Gastrocnemius medialis (tissue), 4 donors: ENCODE measurements at regions not wholly inside any gene's neighbourhood (a gene's known extent, or its start where the extent isn't known, plus 50 kb on each side); places are given as distances from the start of the nearest gene placed in this dataset.

Source experiments
- POLR2A ChIP-seq, 2 donors: fragments of 450-650 bp; IDR thresholded peaks; one replicate each; pipeline ENCODE4 v1.6.1; 2017; ENCODE audit warnings: antibody characterized with exemption in 2 of 2, mild to moderate bottlenecking in 2 of 2, moderate library complexity in 2 of 2
- TF ChIP-seq, protein P1 (sequence below), 5 experiments: fragments of 450-650 bp in 3 of 5; fragments of 200-600 bp in 2 of 5; sonication (generic) in 2 of 5; IDR thresholded peaks in 4 of 5; conservative IDR thresholded peaks in 1 of 5; 1 replicate in 4 of 5; 2 replicates in 1 of 5; pipeline ENCODE4 v1.5.1; 2016 to 2019; ENCODE audit warnings: antibody characterized with exemption in 5 of 5, mild to moderate bottlenecking in 3 of 5, moderate library complexity in 3 of 5

DNA sequence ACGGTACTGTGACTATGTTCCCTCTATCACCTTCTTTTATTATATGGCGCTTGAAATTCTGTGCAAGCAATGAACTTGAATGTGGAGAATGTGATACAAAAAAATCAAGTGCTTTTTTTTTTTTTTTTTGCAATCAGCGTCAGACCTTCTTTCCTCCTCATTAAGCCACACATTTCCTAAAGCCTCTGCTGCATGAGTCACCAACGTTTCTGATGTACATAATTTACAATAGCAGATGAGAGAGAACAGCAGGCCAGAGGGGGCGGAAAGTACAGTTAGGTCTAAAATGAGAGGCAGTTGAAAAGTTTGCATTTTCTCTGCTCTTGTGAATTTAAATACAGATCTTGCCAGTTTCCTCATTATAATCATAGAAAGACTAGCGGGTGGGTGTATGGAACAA lies 114.6 kb upstream of the RIPOR2 start:
- TF ChIP-seq, protein P1, sequence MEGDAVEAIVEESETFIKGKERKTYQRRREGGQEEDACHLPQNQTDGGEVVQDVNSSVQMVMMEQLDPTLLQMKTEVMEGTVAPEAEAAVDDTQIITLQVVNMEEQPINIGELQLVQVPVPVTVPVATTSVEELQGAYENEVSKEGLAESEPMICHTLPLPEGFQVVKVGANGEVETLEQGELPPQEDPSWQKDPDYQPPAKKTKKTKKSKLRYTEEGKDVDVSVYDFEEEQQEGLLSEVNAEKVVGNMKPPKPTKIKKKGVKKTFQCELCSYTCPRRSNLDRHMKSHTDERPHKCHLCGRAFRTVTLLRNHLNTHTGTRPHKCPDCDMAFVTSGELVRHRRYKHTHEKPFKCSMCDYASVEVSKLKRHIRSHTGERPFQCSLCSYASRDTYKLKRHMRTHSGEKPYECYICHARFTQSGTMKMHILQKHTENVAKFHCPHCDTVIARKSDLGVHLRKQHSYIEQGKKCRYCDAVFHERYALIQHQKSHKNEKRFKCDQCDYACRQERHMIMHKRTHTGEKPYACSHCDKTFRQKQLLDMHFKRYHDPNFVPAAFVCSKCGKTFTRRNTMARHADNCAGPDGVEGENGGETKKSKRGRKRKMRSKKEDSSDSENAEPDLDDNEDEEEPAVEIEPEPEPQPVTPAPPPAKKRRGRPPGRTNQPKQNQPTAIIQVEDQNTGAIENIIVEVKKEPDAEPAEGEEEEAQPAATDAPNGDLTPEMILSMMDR (IDR thresholded peaks at IDR 0.05 in 4 of 5, conservative IDR thresholded peaks at IDR 0.05 in 1 of 5) = no peak
- TF ChIP-seq POLR2A (IDR thresholded peaks at IDR 0.05) = no peak
